Upper lobe of right lung (tissue), 1 donor: ENCODE measurements at regions not wholly inside any gene's neighbourhood (a gene's known extent, or its start where the extent isn't known, plus 50 kb on each side); places are given as distances from the start of the nearest gene placed in this dataset.

Source experiments
- ATAC-seq: fragments of 200-7000 bp; cut with Tn5 transposase; one replicate; pipeline ENCODE4 v1.9.1; 2020; ENCODE audit warnings: mild to moderate bottlenecking, moderate library complexity
- DNase-seq: peaks from one replicate; pipeline ENCODE4 v3.0.0-alpha.2; 2020
- H3K27ac ChIP-seq: fragments of 200-600 bp; one replicate; pipeline ENCODE4 v1.8.0; 2022
- H3K27me3 ChIP-seq: fragments of 200-600 bp; one replicate; pipeline ENCODE4 v1.8.0; 2022; ENCODE audit warnings: mild to moderate bottlenecking
- H3K36me3 ChIP-seq: fragments of 200-600 bp; one replicate; pipeline ENCODE4 v1.8.0; 2022
- H3K4me1 ChIP-seq: fragments of 200-600 bp; one replicate; pipeline ENCODE4 v1.8.0; 2022
- H3K4me3 ChIP-seq: fragments of 200-600 bp; one replicate; pipeline ENCODE4 v1.8.0; 2022; ENCODE audit warnings: mild to moderate bottlenecking
- H3K9me3 ChIP-seq: fragments of 200-600 bp; one replicate; pipeline ENCODE4 v1.8.0; 2022
- CTCF ChIP-seq: fragments of 200-600 bp; IDR thresholded peaks from one replicate; pipeline ENCODE4 v1.8.0; 2022; ENCODE audit warnings: antibody characterized with exemption
- intact Hi-C: fragments of 100-400 bp; cut with DNase I; formaldehyde crosslinking; loops from one replicate; pipeline ENCODE4 v1.11.0; 2022
- donor health status: DM: no; HTN: yes; CAD: no; lungs with severe emphysema.

DNA sequence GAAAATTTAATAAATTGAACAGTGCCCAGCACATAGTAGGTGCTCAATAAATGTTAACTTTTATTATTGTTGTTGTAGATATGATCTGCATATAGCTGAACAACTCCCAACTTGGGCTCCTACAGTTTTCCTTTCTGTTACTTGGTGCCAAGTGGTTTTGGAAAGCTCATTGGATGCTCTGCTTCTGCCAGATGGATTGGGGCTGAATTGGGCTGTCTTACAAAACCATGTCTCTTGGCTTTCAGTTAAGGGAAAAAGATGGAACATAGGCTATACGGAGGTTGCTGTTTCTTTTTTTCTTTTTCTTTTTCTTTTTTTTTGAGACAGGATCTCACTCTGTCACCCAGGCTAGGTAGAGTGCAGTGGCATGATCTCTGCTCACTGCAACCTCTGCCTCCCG lies 140.7 kb upstream of the PWP1 start:
- H3K27me3 ChIP-seq, result no peaks in the 10 kb centered on the region
- intact Hi-C loops, result no loop called here
- H3K27ac ChIP-seq, result no peak overlapping the region
- no peak overlapping the region for H3K4me3 ChIP-seq
- no peak for TF ChIP-seq CTCF
- H3K36me3 ChIP-seq, result no peaks in the 10 kb centered on the region
- H3K9me3 ChIP-seq, result no peaks in the 10 kb centered on the region
- ATAC-seq (no peak), DNase-seq (no peak)
- H3K4me1 ChIP-seq, result no peaks in the 10 kb centered on the region

DNA sequence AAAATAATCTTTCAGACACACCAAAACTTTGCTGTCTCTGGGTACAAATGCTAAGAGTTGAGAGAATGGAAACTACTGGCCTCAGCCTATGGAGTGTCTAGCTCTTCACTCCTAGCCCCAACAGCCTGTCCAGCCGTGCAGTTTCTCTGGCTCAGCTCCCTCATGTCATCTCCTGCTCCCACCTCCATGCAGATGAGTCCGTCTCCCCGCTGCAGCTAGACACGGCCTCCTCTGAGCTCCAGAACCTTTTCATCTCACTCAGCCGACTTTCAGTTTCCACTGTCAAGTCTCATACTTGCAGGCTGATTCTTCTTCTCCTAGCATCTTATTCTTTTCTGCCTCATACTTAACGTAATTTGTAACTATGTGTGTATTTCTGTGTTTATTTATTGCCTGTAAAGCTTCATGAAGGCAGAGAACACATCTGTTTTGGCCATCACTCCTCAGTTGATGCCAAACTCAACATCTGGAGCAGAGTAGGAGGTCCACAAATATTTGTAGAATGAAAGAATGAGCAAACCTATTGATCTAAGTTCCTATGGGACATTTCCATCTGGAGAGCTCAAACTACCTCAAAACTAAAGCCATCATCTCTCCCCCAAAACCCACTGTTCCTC lies 139.8 kb upstream of the PWP1 start:
- Histone ChIP-seq H3K36me3 (no peaks in the 10 kb centered on the region), H3K9me3 (no peaks in the 10 kb centered on the region), H3K4me3 (no peak overlapping the region), H3K27ac (no peak overlapping the region), H3K27me3 (no peaks in the 10 kb centered on the region), H3K4me1 (no peaks in the 10 kb centered on the region)
- intact Hi-C loops, result no loop called here
- no peak for TF ChIP-seq CTCF
- no peak for ATAC-seq
- no peak for DNase-seq

DNA sequence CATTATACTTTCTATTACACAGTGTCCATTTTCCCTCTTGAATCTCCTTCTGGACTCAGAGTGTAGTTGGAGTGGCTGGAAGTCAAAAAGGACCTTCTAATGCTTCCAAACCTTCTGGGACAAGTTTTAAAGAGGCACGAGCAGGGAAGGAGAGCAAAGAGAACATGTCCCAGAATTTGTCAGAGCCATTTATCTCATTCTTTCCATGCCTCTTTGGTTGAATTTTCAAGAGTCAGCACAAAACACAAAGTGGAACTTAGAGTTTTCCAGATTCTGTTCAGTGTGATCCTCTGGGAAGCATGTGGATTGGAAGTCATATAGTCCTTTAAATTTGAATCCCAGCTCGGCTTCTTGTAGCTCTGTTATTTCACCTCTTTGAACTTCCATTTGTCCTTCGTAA lies 138.2 kb upstream of the PWP1 start:
- H3K4me3 ChIP-seq, result no peak overlapping the region
- no peaks in the 10 kb centered on the region for H3K9me3 ChIP-seq
- H3K27me3 ChIP-seq, result no peaks in the 10 kb centered on the region
- no peak overlapping the region for H3K27ac ChIP-seq
- intact Hi-C loops, result no loop called here
- ATAC-seq (no peak), DNase-seq (no peak)
- no peaks in the 10 kb centered on the region for H3K36me3 ChIP-seq
- no peaks in the 10 kb centered on the region for H3K4me1 ChIP-seq
- TF ChIP-seq CTCF, result no peak

DNA sequence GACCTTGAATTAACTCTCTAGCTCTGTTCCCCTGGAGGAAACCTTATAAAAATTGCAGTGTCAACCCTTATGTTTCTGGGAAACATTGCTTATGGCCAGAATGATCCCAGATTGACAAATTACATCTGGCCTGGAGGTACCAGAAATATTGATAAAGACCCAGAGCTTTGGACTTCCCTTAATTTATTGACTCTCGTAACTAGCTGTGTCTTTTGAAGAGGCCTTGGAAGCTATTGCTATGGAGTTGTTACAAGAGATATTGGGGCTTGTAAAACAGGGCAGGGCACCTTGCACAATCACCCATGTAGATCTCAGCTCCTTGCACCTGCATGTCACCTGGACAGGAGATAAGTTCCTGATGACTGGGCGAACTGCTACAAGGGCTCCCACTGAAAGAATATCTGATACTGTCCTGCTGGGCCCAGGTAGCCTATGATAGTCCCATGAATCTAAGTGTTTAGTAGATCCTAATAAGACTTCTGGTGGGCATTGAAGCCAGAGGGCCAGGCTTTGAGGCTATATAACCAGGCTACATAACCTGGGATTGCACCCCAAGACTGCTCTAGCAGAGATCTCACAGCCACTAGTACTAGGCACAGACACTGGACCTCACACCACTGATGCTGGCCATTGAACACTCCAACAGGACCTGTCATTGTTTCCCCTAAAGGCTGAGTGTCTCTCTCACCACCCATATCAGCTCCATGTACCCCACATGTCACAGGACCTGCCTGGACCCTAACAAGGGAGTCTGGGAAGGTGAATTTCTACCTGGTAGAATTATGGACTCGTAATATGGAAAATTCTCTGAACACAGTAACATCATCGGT lies 135.7 kb upstream of the PWP1 start:
- Histone ChIP-seq H3K36me3 (no peaks in the 10 kb centered on the region), H3K4me3 (no peak overlapping the region), H3K27ac (no peak overlapping the region), H3K4me1 (no peaks in the 10 kb centered on the region), H3K27me3 (no peaks in the 10 kb centered on the region), H3K9me3 (no peaks in the 10 kb centered on the region)
- intact Hi-C loops, result no loop called here
- no peak for DNase-seq
- no peak for ATAC-seq
- TF ChIP-seq CTCF, result no peak

GRCh38 chr12:107551434-107551833 lies 134.2 kb upstream of the PWP1 start:
- H3K4me3 ChIP-seq, result no peak overlapping the region
- ATAC-seq, result no peak
- intact Hi-C loops, result no loop called here
- no peak for DNase-seq
- no peaks in the 10 kb centered on the region for H3K4me1 ChIP-seq
- no peak overlapping the region for H3K27ac ChIP-seq
- no peaks in the 10 kb centered on the region for H3K9me3 ChIP-seq
- no peaks in the 10 kb centered on the region for H3K27me3 ChIP-seq
- TF ChIP-seq CTCF, result no peak
- H3K36me3 ChIP-seq, result no peaks in the 10 kb centered on the region
